Mesenchymal stem cell (in vitro differentiated cells and primary cell): ENCODE measurements at regions not wholly inside any gene's neighbourhood (a gene's known extent, or its start where the extent isn't known, plus 50 kb on each side); places are given as distances from the start of the nearest gene placed in this dataset.
"Not testable (repeated sequence)": the region's sequence is repeated elsewhere in the genome, so short reads cannot be mapped to it uniquely, and the experiment has no call there.

Source experiments
- DNase-seq: peaks from one replicate; pipeline ENCODE4 v3.0.0-alpha.2; 2013
- H2AFZ ChIP-seq: one replicate; pipeline ENCODE4 v1.6.1; 2013; ENCODE audit warnings: low read depth, mild to moderate bottlenecking, control low read depth, inconsistent platforms, low read length, moderate library complexity
- H2AK5ac ChIP-seq: 2 replicates; pipeline ENCODE4 v1.6.1; 2013; ENCODE audit warnings: low read length, moderate library complexity, mild to moderate bottlenecking, inconsistent platforms; ENCODE audit not compliant: severe bottlenecking
- H2BK120ac ChIP-seq: one replicate; pipeline ENCODE4 v1.6.1; 2013; ENCODE audit warnings: low read depth, mild to moderate bottlenecking, inconsistent platforms, low read length, moderate library complexity
- H2BK12ac ChIP-seq, 2 experiments: one replicate each; pipeline ENCODE4 v1.6.1; 2013; ENCODE audit warnings: inconsistent platforms in 2 of 2, low read length in 2 of 2, mild to moderate bottlenecking in 2 of 2, moderate library complexity in 2 of 2, control low read depth in 1 of 2
- H2BK15ac ChIP-seq: one replicate; pipeline ENCODE4 v1.6.1; 2013; ENCODE audit warnings: mild to moderate bottlenecking, low read depth, inconsistent platforms; ENCODE audit not compliant: poor library complexity, severe bottlenecking
- H2BK5ac ChIP-seq: 2 replicates; pipeline ENCODE4 v1.6.1; 2013; ENCODE audit warnings: low read depth, mild to moderate bottlenecking, low read length, control low read depth, inconsistent platforms; ENCODE audit not compliant: poor library complexity, severe bottlenecking
- H3K14ac ChIP-seq, 2 experiments: one replicate each; pipeline ENCODE4 v1.6.1; 2013; ENCODE audit warnings: inconsistent platforms in 2 of 2, low read length in 2 of 2, control low read depth in 1 of 2, mild to moderate bottlenecking in 1 of 2, moderate library complexity in 1 of 2
- H3K18ac ChIP-seq, 2 experiments: one replicate each; pipeline ENCODE4 v1.6.1; 2013; ENCODE audit warnings: inconsistent platforms in 2 of 2, low read length in 2 of 2, control low read depth in 1 of 2, low read depth in 1 of 2, mild to moderate bottlenecking in 1 of 2
- H3K23ac ChIP-seq, 2 experiments: one replicate each; pipeline ENCODE4 v1.6.1; 2013; ENCODE audit warnings: inconsistent platforms in 2 of 2, low read length in 2 of 2, mild to moderate bottlenecking in 2 of 2, moderate library complexity in 2 of 2, control low read depth in 1 of 2
- H3K27ac ChIP-seq: 2 replicates; pipeline ENCODE4 v1.5.1; 2013; ENCODE audit warnings: mild to moderate bottlenecking, moderate library complexity, low read length, control low read depth, inconsistent platforms; ENCODE audit not compliant: poor library complexity, severe bottlenecking
- H3K27me3 ChIP-seq, 2 experiments: 2 replicates each; pipeline versions ENCODE4 v1.6.1 to v1.7.0; 2013; ENCODE audit warnings: low read length in 2 of 2, mild to moderate bottlenecking in 2 of 2, moderate library complexity in 2 of 2, control low read depth in 1 of 2, inconsistent platforms in 1 of 2; ENCODE audit not compliant: control insufficient read depth in 1 of 2, insufficient read depth in 1 of 2
- H3K36me3 ChIP-seq, 2 experiments: 2 replicates each; pipeline versions ENCODE4 v1.6.1 to v1.7.0; 2013; ENCODE audit warnings: low read length in 2 of 2, control low read depth in 1 of 2, inconsistent platforms in 1 of 2, low read depth in 1 of 2, mild to moderate bottlenecking in 1 of 2; ENCODE audit not compliant: insufficient read depth in 2 of 2, control insufficient read depth in 1 of 2
- H3K4ac ChIP-seq, 2 experiments: one replicate each; pipeline ENCODE4 v1.6.1; 2013; ENCODE audit warnings: inconsistent platforms in 2 of 2, low read length in 2 of 2, mild to moderate bottlenecking in 2 of 2, moderate library complexity in 2 of 2, control low read depth in 1 of 2, low read depth in 1 of 2
- H3K4me1 ChIP-seq: 2 replicates; pipeline ENCODE4 v1.6.1; 2013; ENCODE audit warnings: low read depth, low read length, control low read depth; ENCODE audit not compliant: control insufficient read depth, insufficient read depth
- H3K4me2 ChIP-seq: 2 replicates; pipeline ENCODE4 v1.6.1; 2013; ENCODE audit warnings: low read length, mild to moderate bottlenecking, inconsistent platforms; ENCODE audit not compliant: poor library complexity, severe bottlenecking
- H3K4me3 ChIP-seq, 2 experiments: 2 replicates each; pipeline versions ENCODE4 v1.5.1 to v1.7.0; 2013; ENCODE audit warnings: low read length in 2 of 2, mild to moderate bottlenecking in 2 of 2, control low read depth in 1 of 2, low read depth in 1 of 2; ENCODE audit not compliant: insufficient read depth in 1 of 2
- H3K79me1 ChIP-seq: replicated peaks from 2 replicates; pipeline ENCODE4 v1.6.1; 2013; ENCODE audit warnings: mild to moderate bottlenecking, control low read depth, low read length, inconsistent platforms; ENCODE audit not compliant: poor library complexity, severe bottlenecking
- H3K9ac ChIP-seq: 2 replicates; pipeline ENCODE4 v1.7.0; 2013; ENCODE audit warnings: mild to moderate bottlenecking, low read length, moderate library complexity
- H3K9me3 ChIP-seq: 2 replicates; pipeline ENCODE4 v1.7.0; 2013; ENCODE audit warnings: mild to moderate bottlenecking, low read length; ENCODE audit not compliant: control insufficient read depth
- H4K8ac ChIP-seq: one replicate; pipeline ENCODE4 v1.6.1; 2013; ENCODE audit warnings: inconsistent platforms, mild to moderate bottlenecking, low read length, moderate library complexity
- H4K91ac ChIP-seq: one replicate; pipeline ENCODE4 v1.6.1; 2013; ENCODE audit warnings: mild to moderate bottlenecking, low read length, inconsistent platforms
- WGBS: methylation state at CpG from one replicate; pipeline ENCODE4 v1.1.7; 2013; ENCODE audit warnings: mixed read lengths; 5-methylcytosine and 5-hydroxymethylcytosine counted together

DNA sequence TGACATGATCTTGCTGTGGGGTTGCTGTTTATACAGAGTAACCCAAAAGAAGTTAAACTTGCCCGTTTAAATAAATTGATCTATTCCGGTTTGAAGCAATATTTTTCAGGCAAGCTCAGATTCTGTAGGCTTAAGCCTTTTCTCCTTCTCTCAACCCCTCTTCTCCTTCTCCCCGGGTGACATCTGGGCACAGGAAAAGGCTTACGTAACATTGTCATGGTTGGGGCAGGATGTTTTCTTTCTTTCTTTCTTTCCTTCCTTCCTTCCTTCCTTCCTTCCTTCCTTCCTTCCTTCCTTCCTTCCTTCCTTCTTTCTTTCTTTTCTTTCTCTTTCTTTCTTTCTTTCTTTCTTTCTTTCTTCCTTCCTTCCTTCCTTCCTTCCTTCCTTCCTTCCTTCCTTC lies 315.5 kb upstream of the SPRED2 start:
- H3K9ac ChIP-seq, H2BK12ac ChIP-seq, H3K18ac ChIP-seq, H4K8ac ChIP-seq, H3K14ac ChIP-seq, H2AFZ ChIP-seq, H2BK5ac ChIP-seq, H3K9me3 ChIP-seq, H4K91ac ChIP-seq, H3K4me3 ChIP-seq, H2BK120ac ChIP-seq, H3K79me1 ChIP-seq, DNase-seq, H3K23ac ChIP-seq, H3K4ac ChIP-seq, H3K4me1 ChIP-seq, H3K4me2 ChIP-seq, H2AK5ac ChIP-seq, H3K36me3 ChIP-seq, H3K27me3 ChIP-seq, H3K27ac ChIP-seq, H2BK15ac ChIP-seq: not testable (repeated sequence)
- 100% methylated on average over 2 of the region's 4 CpGs for WGBS

DNA sequence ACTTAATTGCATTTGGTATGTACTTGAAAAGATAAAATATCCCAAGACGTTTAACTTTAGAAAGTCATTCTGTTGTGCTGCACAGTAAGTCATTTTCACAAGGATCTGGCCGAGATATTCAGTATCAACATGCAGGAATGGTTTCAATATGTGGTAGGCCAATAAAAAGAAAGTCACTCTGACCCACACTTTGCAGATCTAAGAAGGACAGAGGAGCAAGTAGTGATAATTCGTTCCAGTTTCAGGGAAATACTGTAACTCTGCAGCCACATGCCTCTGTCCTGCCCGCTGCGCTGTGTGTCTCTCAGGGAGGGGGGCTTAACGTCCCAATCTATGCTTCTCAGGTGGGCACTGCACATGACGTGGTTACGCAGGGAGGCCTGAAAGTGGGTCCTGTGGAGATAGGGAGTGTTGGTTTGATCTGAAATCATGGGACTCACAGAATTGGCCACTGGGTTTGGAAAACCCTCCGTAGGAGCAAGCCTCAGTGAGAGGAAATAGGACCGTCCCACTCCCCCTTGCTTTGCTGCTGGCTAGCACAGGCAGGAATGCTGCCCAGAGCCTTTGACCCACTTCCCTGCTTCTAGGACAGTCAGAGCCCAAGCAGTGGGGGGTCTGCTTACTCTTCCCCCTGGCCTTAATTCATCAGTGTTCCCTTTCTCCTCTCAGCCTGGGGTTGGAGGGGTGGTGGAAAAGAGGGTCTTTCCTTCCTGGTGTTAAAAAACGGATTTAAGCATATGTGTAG lies 314.7 kb upstream of the SPRED2 start:
- no peaks in the 10 kb centered on the region for H3K9me3 ChIP-seq
- no peak overlapping the region for H3K4me2 ChIP-seq
- no peak overlapping the region for H3K23ac ChIP-seq
- H3K79me1 ChIP-seq: no peaks in the 10 kb centered on the region
- H3K4me3 ChIP-seq: peak overlapping the region in 1 of 2 experiments; percentile 55
- H3K4ac ChIP-seq: no peak overlapping the region
- H3K4me1 ChIP-seq: peaks cover 5% of the 10 kb centered on the region
- H2AK5ac ChIP-seq: no peak overlapping the region
- no peak overlapping the region for H3K18ac ChIP-seq
- H2BK15ac ChIP-seq: no peak overlapping the region
- no peak overlapping the region for H2BK12ac ChIP-seq
- WGBS: 71% methylated on average over 11 of the region's 11 CpGs
- no peak overlapping the region for H4K8ac ChIP-seq
- no peaks in the 10 kb centered on the region for H3K27me3 ChIP-seq
- no peak for DNase-seq
- no peak overlapping the region for H2AFZ ChIP-seq
- no peak overlapping the region for H3K27ac ChIP-seq
- H3K14ac ChIP-seq: no peak overlapping the region
- no peak overlapping the region for H4K91ac ChIP-seq
- H3K36me3 ChIP-seq: no peaks in the 10 kb centered on the region
- no peak overlapping the region for H2BK120ac ChIP-seq
- H3K9ac ChIP-seq: peak overlapping the region; percentile 20
- no peak overlapping the region for H2BK5ac ChIP-seq

DNA sequence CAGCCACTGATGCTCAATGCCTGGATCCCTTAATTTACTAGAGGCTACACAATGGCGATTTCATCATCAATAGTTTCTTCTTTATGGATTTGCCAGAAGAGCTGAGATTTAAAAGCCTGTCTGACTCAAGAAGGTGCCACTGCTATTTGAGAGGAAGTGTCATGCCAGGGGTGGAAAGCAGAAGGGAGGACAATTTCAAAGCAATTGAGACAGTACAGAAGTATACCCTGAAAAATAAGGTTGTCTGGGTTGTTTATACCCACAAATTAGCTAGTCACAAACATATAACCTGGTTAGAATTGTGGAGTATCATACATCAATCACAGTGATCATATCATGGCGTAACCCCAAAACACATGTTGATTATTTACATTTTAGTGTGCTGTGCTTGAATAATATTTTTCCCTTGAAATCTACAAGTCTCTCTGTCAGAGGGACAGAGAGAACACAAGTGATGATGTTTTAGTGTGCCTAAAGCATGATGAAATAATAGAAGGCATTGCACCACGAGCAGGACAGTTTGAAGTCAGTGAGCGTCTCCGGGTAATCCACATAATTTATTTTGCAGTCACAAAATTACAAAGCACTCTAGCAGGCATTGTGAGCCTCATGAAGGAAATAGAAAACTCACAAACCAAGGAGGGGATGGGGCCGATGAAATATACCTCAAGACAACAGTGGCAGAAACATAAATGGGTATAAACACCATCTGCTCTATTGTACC lies 312.2 kb upstream of the SPRED2 start:
- Histone ChIP-seq H3K4ac (no peak overlapping the region), H3K36me3 (no peaks in the 10 kb centered on the region), H4K8ac (no peak overlapping the region), H3K4me2 (no peak overlapping the region), H3K27ac (no peak overlapping the region), H3K4me3 (no peak overlapping the region), H3K23ac (no peak overlapping the region), H3K14ac (no peak overlapping the region), H2BK5ac (no peak overlapping the region), H2BK12ac (no peak overlapping the region), H4K91ac (no peak overlapping the region), H3K27me3 (no peaks in the 10 kb centered on the region), H3K9ac (no peak overlapping the region), H3K18ac (no peak overlapping the region), H2BK120ac (no peak overlapping the region), H3K9me3 (no peaks in the 10 kb centered on the region), H2AFZ (no peak overlapping the region), H3K4me1 (peaks cover 5% of the 10 kb centered on the region), H2AK5ac (no peak overlapping the region), H2BK15ac (no peak overlapping the region), H3K79me1 (no peaks in the 10 kb centered on the region)
- WGBS: 98% methylated on average over 5 of the region's 6 CpGs
- DNase-seq: no peak

DNA sequence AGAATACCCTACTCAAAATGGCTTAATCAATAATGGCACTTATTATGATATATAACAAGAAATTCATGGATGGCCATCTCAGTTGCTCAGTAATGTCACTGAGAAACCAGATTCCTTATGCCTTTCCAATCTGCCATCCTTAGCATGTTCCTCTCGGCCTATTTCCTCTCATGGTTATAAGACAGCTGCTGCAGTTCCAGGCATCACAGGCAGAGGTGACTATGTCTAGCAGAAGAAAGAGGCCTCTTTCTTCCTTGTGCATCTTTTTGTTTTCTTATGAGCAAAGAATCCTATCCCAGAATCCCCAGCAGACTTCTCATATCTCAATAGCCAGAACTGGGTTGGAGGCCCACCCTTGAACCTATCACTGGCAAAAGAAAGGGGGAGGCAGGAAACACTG lies 310.6 kb upstream of the SPRED2 start:
- Histone ChIP-seq H4K91ac (no peak overlapping the region), H3K9ac (no peak overlapping the region), H2BK12ac (no peak overlapping the region), H4K8ac (no peak overlapping the region), H3K18ac (no peak overlapping the region), H3K36me3 (no peaks in the 10 kb centered on the region), H2BK15ac (no peak overlapping the region), H3K4me2 (no peak overlapping the region), H3K4me1 (peaks cover 5% of the 10 kb centered on the region), H2AFZ (no peak overlapping the region), H2AK5ac (no peak overlapping the region), H3K27me3 (no peaks in the 10 kb centered on the region), H2BK5ac (no peak overlapping the region), H3K23ac (no peak overlapping the region), H3K79me1 (no peaks in the 10 kb centered on the region), H2BK120ac (no peak overlapping the region), H3K9me3 (no peaks in the 10 kb centered on the region), H3K14ac (no peak overlapping the region), H3K27ac (no peak overlapping the region), H3K4me3 (no peak overlapping the region), H3K4ac (no peak overlapping the region)
- WGBS: 100% methylated on average over 1 of the region's 1 CpG
- DNase-seq: no peak
